ENCODE measurements at regions not wholly inside any gene's neighbourhood (a gene's known extent, or its start where the extent isn't known, plus 50 kb on each side); places are given as distances from the start of the nearest gene placed in this dataset.

- TF ChIP-seq POLR2A (IDR thresholded peaks at IDR 0.05) = no peak
- TF ChIP-seq CTCF (IDR thresholded peaks at IDR 0.05) = no peak
These were observed 201.2 kb upstream of the TNP1 start for GRCh38 chr2:217060951-217061547.

Measured in body of pancreas (tissue), 4 donors.